IMR-90 (cell line): ENCODE measurements at regions not wholly inside any gene's neighbourhood (a gene's known extent, or its start where the extent isn't known, plus 50 kb on each side); places are given as distances from the start of the nearest gene placed in this dataset.

Experiments used
- CTCF ChIP-seq: conservative IDR thresholded peaks from 2 replicates; pipeline ENCODE4 v1.5.1; 2012; ENCODE audit warnings: mild to moderate bottlenecking, low read depth, low read length, improper control_type of control experiment
- POLR2A ChIP-seq: IDR thresholded peaks from 2 replicates; pipeline ENCODE4 v1.6.1; 2012; ENCODE audit warnings: mild to moderate bottlenecking, low read depth, low read length
- SMC3 ChIP-seq: fragments of 150-350 bp; IDR thresholded peaks from 2 replicates; pipeline ENCODE4 v1.6.1; 2016; ENCODE audit warnings: low read depth, mild to moderate bottlenecking, antibody characterized with exemption, low read length, moderate library complexity

GRCh38 chr3:35936571-35936970, 297.2 kb downstream of the ARPP21 start:
- TF ChIP-seq POLR2A (no peak), CTCF (no peak), SMC3 (no peak)
